ENCODE measurements at regions not wholly inside any gene's neighbourhood (a gene's known extent, or its start where the extent isn't known, plus 50 kb on each side); places are given as distances from the start of the nearest gene placed in this dataset.

- no peak for ATAC-seq
These were observed 274.0 kb upstream of the CDH9 start for GRCh38 chr5:27312291-27312893.

GRCh38 chr5:27311544-27311943 is 273.2 kb upstream of the CDH9 start:
- TF ChIP-seq, protein P1, sequence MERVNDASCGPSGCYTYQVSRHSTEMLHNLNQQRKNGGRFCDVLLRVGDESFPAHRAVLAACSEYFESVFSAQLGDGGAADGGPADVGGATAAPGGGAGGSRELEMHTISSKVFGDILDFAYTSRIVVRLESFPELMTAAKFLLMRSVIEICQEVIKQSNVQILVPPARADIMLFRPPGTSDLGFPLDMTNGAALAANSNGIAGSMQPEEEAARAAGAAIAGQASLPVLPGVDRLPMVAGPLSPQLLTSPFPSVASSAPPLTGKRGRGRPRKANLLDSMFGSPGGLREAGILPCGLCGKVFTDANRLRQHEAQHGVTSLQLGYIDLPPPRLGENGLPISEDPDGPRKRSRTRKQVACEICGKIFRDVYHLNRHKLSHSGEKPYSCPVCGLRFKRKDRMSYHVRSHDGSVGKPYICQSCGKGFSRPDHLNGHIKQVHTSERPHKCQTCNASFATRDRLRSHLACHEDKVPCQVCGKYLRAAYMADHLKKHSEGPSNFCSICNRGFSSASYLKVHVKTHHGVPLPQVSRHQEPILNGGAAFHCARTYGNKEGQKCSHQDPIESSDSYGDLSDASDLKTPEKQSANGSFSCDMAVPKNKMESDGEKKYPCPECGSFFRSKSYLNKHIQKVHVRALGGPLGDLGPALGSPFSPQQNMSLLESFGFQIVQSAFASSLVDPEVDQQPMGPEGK (CRISPR knock-in tag; IDR thresholded peaks at IDR 0.05; ENCODE audit: borderline replicate concordance), result no peak
- TF ChIP-seq CSDC2 (CRISPR knock-in tag; IDR thresholded peaks at IDR 0.05) (no peak), SNAI2 (CRISPR knock-in tag; IDR thresholded peaks at IDR 0.05) (no peak), ZNF70 (CRISPR knock-in tag; IDR thresholded peaks at IDR 0.05) (no peak), BACH2 (CRISPR knock-in tag; IDR thresholded peaks at IDR 0.05; ENCODE audit: borderline replicate concordance) (no peak), ZNF565 (CRISPR knock-in tag; conservative IDR thresholded peaks at IDR 0.05; ENCODE audit: low read depth) (no peak), ISL1 (CRISPR knock-in tag; IDR thresholded peaks at IDR 0.05) (no peak), ZFP30 (CRISPR knock-in tag; IDR thresholded peaks at IDR 0.05) (no peak), ARNTL (CRISPR knock-in tag; IDR thresholded peaks at IDR 0.05; ENCODE audit: borderline replicate concordance, low read depth) (no peak), TSHZ2 (CRISPR knock-in tag; IDR thresholded peaks at IDR 0.05) (no peak), ESRRG (CRISPR knock-in tag; IDR thresholded peaks at IDR 0.05) (no peak), TOX (CRISPR knock-in tag; IDR thresholded peaks at IDR 0.05; ENCODE audit: borderline replicate concordance) (no peak), PPARA (CRISPR knock-in tag; IDR thresholded peaks at IDR 0.05; ENCODE audit: borderline replicate concordance) (no peak), ZNF8 (CRISPR knock-in tag; IDR thresholded peaks at IDR 0.05) (no peak)
- TF ChIP-seq, protein P2, sequence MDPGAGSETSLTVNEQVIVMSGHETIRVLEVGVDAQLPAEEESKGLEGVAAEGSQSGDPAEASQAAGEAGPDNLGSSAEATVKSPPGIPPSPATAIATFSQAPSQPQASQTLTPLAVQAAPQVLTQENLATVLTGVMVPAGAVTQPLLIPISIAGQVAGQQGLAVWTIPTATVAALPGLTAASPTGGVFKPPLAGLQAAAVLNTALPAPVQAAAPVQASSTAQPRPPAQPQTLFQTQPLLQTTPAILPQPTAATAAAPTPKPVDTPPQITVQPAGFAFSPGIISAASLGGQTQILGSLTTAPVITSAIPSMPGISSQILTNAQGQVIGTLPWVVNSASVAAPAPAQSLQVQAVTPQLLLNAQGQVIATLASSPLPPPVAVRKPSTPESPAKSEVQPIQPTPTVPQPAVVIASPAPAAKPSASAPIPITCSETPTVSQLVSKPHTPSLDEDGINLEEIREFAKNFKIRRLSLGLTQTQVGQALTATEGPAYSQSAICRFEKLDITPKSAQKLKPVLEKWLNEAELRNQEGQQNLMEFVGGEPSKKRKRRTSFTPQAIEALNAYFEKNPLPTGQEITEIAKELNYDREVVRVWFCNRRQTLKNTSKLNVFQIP (CRISPR knock-in tag; IDR thresholded peaks at IDR 0.05; ENCODE audit: borderline replicate concordance, low read depth), result no peak
- no peak for ATAC-seq

More at GRCh38 chr5:27312291-27312893, 274.0 kb upstream of the CDH9 start:
- no peak for TF ChIP-seq ZNF8 (CRISPR knock-in tag; IDR thresholded peaks at IDR 0.05)
- TF ChIP-seq ZFP3 (CRISPR knock-in tag; IDR thresholded peaks at IDR 0.05), result no peak
- TF ChIP-seq ZFP30 (CRISPR knock-in tag; IDR thresholded peaks at IDR 0.05), result no peak
- no peak for TF ChIP-seq ZNF70 (CRISPR knock-in tag; IDR thresholded peaks at IDR 0.05)

GRCh38 chr5:27308153-27308552 is 269.8 kb upstream of the CDH9 start:
- ATAC-seq, result no peak; the same call in 2 of the 3 replicates
- TF ChIP-seq ZNF8 (CRISPR knock-in tag; IDR thresholded peaks at IDR 0.05) (no peak), BACH2 (CRISPR knock-in tag; IDR thresholded peaks at IDR 0.05; ENCODE audit: borderline replicate concordance) (no peak), SNAI2 (CRISPR knock-in tag; IDR thresholded peaks at IDR 0.05) (no peak), GLIS3 (CRISPR knock-in tag; IDR thresholded peaks at IDR 0.05) (no peak), ISL1 (CRISPR knock-in tag; IDR thresholded peaks at IDR 0.05) (no peak), TCF4 (CRISPR knock-in tag; IDR thresholded peaks at IDR 0.05; ENCODE audit: borderline replicate concordance) (no peak), ARNTL (CRISPR knock-in tag; IDR thresholded peaks at IDR 0.05; ENCODE audit: borderline replicate concordance, low read depth) (no peak), RARB (CRISPR knock-in tag; IDR thresholded peaks at IDR 0.05) (no peak), ZFP3 (CRISPR knock-in tag; IDR thresholded peaks at IDR 0.05) (no peak), ZFP30 (CRISPR knock-in tag; IDR thresholded peaks at IDR 0.05) (no peak), ZNF70 (CRISPR knock-in tag; IDR thresholded peaks at IDR 0.05) (no peak), ZC3H10 (CRISPR knock-in tag; IDR thresholded peaks at IDR 0.05) (no peak), TOX (CRISPR knock-in tag; IDR thresholded peaks at IDR 0.05; ENCODE audit: borderline replicate concordance) (no peak), OSR1 (CRISPR knock-in tag; IDR thresholded peaks at IDR 0.05) (no peak)
- TF ChIP-seq, protein P2 (CRISPR knock-in tag; IDR thresholded peaks at IDR 0.05; ENCODE audit: borderline replicate concordance, low read depth), result no peak
- TF ChIP-seq, protein P1 (CRISPR knock-in tag; IDR thresholded peaks at IDR 0.05; ENCODE audit: borderline replicate concordance), result no peak
- TF ChIP-seq, protein P3, sequence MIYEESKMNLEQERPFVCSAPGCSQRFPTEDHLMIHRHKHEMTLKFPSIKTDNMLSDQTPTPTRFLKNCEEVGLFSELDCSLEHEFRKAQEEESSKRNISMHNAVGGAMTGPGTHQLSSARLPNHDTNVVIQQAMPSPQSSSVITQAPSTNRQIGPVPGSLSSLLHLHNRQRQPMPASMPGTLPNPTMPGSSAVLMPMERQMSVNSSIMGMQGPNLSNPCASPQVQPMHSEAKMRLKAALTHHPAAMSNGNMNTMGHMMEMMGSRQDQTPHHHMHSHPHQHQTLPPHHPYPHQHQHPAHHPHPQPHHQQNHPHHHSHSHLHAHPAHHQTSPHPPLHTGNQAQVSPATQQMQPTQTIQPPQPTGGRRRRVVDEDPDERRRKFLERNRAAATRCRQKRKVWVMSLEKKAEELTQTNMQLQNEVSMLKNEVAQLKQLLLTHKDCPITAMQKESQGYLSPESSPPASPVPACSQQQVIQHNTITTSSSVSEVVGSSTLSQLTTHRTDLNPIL (CRISPR knock-in tag; IDR thresholded peaks at IDR 0.05; ENCODE audit: low read depth), result no peak

All from SK-N-SH treated with all-trans-retinoic acid at 6 μM for 48 hours (cell line).